ENCODE measurements at regions not wholly inside any gene's neighbourhood (a gene's known extent, or its start where the extent isn't known, plus 50 kb on each side); places are given as distances from the start of the nearest gene placed in this dataset.

- DNase-seq (ENCODE audit: low spot score), result no peak
- TF ChIP-seq, protein P1, sequence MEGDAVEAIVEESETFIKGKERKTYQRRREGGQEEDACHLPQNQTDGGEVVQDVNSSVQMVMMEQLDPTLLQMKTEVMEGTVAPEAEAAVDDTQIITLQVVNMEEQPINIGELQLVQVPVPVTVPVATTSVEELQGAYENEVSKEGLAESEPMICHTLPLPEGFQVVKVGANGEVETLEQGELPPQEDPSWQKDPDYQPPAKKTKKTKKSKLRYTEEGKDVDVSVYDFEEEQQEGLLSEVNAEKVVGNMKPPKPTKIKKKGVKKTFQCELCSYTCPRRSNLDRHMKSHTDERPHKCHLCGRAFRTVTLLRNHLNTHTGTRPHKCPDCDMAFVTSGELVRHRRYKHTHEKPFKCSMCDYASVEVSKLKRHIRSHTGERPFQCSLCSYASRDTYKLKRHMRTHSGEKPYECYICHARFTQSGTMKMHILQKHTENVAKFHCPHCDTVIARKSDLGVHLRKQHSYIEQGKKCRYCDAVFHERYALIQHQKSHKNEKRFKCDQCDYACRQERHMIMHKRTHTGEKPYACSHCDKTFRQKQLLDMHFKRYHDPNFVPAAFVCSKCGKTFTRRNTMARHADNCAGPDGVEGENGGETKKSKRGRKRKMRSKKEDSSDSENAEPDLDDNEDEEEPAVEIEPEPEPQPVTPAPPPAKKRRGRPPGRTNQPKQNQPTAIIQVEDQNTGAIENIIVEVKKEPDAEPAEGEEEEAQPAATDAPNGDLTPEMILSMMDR (IDR thresholded peaks at IDR 0.05; ENCODE audit: extremely low read depth, missing control alignments), result no peak
Observed at GRCh38 chr15:56812961-56813360, 79.7 kb upstream of the ZNF280D start.

DNA sequence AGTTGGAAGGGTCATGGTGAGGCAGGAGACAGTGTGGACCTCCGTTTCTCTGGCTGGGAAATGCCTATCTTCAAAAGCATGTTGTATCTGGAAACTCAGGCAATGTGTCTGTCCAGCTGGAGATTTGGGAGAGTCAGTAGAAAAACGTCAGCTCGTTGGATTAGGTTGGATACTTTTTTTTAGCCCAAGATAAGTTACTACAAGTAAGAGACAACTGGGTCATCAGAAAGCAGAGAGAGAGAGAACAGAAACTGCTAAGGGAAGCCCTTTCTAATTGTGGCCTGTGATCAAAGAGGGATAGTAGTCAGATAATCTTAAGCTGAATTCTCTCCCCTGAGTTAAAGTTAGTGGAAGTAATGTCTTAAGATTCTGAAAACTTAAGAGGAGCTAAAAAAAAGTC is 78.9 kb upstream of the ZNF280D start:
- TF ChIP-seq, protein P1 (IDR thresholded peaks at IDR 0.05; ENCODE audit: extremely low read depth, missing control alignments), result no peak
- no peak for DNase-seq (ENCODE audit: low spot score)

GRCh38 chr15:56811586-56811985 is 78.3 kb upstream of the ZNF280D start:
- TF ChIP-seq, protein P1 (IDR thresholded peaks at IDR 0.05; ENCODE audit: extremely low read depth, missing control alignments), result no peak
- no peak for DNase-seq (ENCODE audit: low spot score)

DNA sequence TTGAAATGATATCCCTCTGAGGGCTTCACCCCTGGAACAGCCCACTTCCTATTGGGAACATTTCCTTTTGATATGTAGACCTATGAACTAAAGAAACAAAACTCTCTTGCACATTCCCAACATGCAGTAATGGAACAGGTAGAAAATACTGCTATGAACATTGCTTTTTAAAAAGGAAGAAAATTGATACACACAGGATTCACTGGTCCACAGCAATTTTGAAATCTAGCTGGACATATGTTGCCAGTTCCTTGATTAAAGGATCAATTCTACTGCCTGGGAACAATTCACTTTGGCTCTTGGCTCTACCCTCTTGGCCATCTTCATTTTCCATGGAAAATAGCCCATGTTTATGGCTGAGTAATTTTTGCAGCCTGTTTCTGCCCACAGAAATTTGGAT is 74.9 kb upstream of the ZNF280D start:
- TF ChIP-seq, protein P1 (IDR thresholded peaks at IDR 0.05; ENCODE audit: extremely low read depth, missing control alignments), result no peak
- DNase-seq (ENCODE audit: low spot score), result no peak

DNA sequence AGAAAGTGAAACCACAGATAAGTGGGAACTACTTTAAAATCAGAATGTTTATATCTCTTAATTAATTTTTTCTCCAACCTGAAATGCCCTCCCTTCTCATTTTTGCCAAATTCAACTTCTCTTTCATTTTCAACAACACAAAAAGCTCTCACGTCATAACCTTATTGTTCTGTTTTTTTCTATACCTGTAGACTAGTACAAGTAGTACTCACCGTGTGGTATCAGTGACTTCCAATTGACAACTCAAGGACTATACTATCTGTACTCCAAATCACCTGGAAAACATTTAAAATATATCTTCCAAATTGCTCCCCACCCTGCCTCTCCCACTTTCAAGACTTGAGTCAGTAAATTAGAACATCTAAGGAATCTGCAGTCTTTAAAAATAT is 72.8 kb upstream of the ZNF280D start:
- no peak for DNase-seq (ENCODE audit: low spot score)
- TF ChIP-seq, protein P1 (IDR thresholded peaks at IDR 0.05; ENCODE audit: extremely low read depth, missing control alignments), result no peak

GRCh38 chr15:56805466-56806147 is 72.3 kb upstream of the ZNF280D start:
- DNase-seq (ENCODE audit: low spot score), result no peak
- TF ChIP-seq, protein P1 (IDR thresholded peaks at IDR 0.05; ENCODE audit: extremely low read depth, missing control alignments), result no peak

- no peak for DNase-seq (ENCODE audit: low spot score)
- TF ChIP-seq, protein P1 (IDR thresholded peaks at IDR 0.05; ENCODE audit: extremely low read depth, missing control alignments), result no peak
Observed at GRCh38 chr15:56804938-56805337, 71.6 kb upstream of the ZNF280D start.
